ENCODE measurements at regions not wholly inside any gene's neighbourhood (a gene's known extent, or its start where the extent isn't known, plus 50 kb on each side); places are given as distances from the start of the nearest gene placed in this dataset.

- no peak for TF ChIP-seq SMC3 (conservative IDR thresholded peaks at IDR 0.05; ENCODE audit: insufficient read depth, low read depth, low read length)
- TF ChIP-seq ZNF766 (CRISPR knock-in tag; conservative IDR thresholded peaks at IDR 0.05), result peak; percentile 71; the same call in 1 of the 2 replicates
- TF ChIP-seq GABPB2 (CRISPR knock-in tag; conservative IDR thresholded peaks at IDR 0.05), result no peak
- peak; percentile 39; the same call in 1 of the 2 replicates for TF ChIP-seq RAD51 (IDR thresholded peaks at IDR 0.05; ENCODE audit: borderline replicate concordance, low read depth)
- no peak for TF ChIP-seq ZBTB2 (IDR thresholded peaks at IDR 0.05)
- TF ChIP-seq SMAD4 (CRISPR knock-in tag; conservative IDR thresholded peaks at IDR 0.05), result no peak
- no peak for TF ChIP-seq KDM5B (IDR thresholded peaks at IDR 0.05; ENCODE audit: insufficient replicate concordance, low read depth, low read length)
- TF ChIP-seq YY1 (IDR thresholded peaks at IDR 0.05; ENCODE audit: borderline replicate concordance in 1 of 3, control insufficient read depth in 1 of 3, extremely low read depth in 1 of 3, insufficient read depth in 3 of 3, insufficient read length in 1 of 3, insufficient replicate concordance in 2 of 3, low read depth in 1 of 3, low read length in 2 of 3), result no peak
- peak; percentile 26; the same call in 1 of the 2 replicates for TF ChIP-seq DPF2 (IDR thresholded peaks at IDR 0.05)
- TF ChIP-seq NR0B1 (IDR thresholded peaks at IDR 0.05; ENCODE audit: partially characterized antibody), result no peak
- TF ChIP-seq ELK1 (CRISPR knock-in tag; IDR thresholded peaks at IDR 0.05), result no peak
- TF ChIP-seq RBM25 (IDR thresholded peaks at IDR 0.05; ENCODE audit: low read depth, low read length, severe bottlenecking), result no peak
- TF ChIP-seq MTF1 (CRISPR knock-in tag; IDR thresholded peaks at IDR 0.05; ENCODE audit: borderline replicate concordance), result no peak
- TF ChIP-seq SAP30 (IDR thresholded peaks at IDR 0.05; ENCODE audit: borderline replicate concordance, insufficient read depth, low read depth, low read length, poor library complexity, severe bottlenecking), result no peak
- no peak for TF ChIP-seq POLR3A (IDR thresholded peaks at IDR 0.05; ENCODE audit: borderline replicate concordance, extremely low read depth, insufficient read depth, insufficient read length)
Observed at GRCh38 chr10:44788147-44789129, 122.7 kb upstream of the TMEM72 start (continued).

Measured in K562 (cell line).